ENCODE measurements at regions not wholly inside any gene's neighbourhood (a gene's known extent, or its start where the extent isn't known, plus 50 kb on each side); places are given as distances from the start of the nearest gene placed in this dataset.
"Not testable (repeated sequence)": the region's sequence is repeated elsewhere in the genome, so short reads cannot be mapped to it uniquely, and the experiment has no call there.

- H3K4me3 ChIP-seq: no peak overlapping the region
- no peak overlapping the region for H3K27ac ChIP-seq
Measured at GRCh38 chr16:47927330-47927729, 228.5 kb downstream of the ABCC12 start.

GRCh38 chr16:47925811-47926460 lies 229.9 kb downstream of the ABCC12 start:
- H3K27ac ChIP-seq: no peak overlapping the region

GRCh38 chr16:47924950-47925349 lies 230.8 kb downstream of the ABCC12 start:
- Histone ChIP-seq H3K4me3 (no peak overlapping the region), H3K27ac (no peak overlapping the region)

More at GRCh38 chr16:47925811-47926460, 229.9 kb downstream of the ABCC12 start:
- no peak overlapping the region for H3K4me3 ChIP-seq

GRCh38 chr16:47921535-47921934 lies 234.3 kb downstream of the ABCC12 start:
- H3K27ac ChIP-seq: no peak overlapping the region
- H3K4me3 ChIP-seq: no peak overlapping the region

- Histone ChIP-seq H3K27ac (no peak overlapping the region), H3K4me3 (no peak overlapping the region)
Measured at GRCh38 chr16:47920709-47921108, 235.1 kb downstream of the ABCC12 start.

- Histone ChIP-seq H3K4me3 (no peak overlapping the region), H3K27ac (no peak overlapping the region)
Measured at GRCh38 chr16:47917118-47917517, 238.7 kb downstream of the ABCC12 start.

GRCh38 chr16:47916266-47916665 lies 239.5 kb downstream of the ABCC12 start:
- no peak overlapping the region for H3K27ac ChIP-seq
- no peak overlapping the region for H3K4me3 ChIP-seq

- Histone ChIP-seq H3K4me3 (no peak overlapping the region), H3K27ac (no peak overlapping the region)
Measured at GRCh38 chr16:47907109-47907508, 248.7 kb downstream of the ABCC12 start.

GRCh38 chr16:47905771-47906170 lies 250.0 kb downstream of the ABCC12 start:
- no peak overlapping the region for H3K27ac ChIP-seq
- H3K4me3 ChIP-seq: no peak overlapping the region

GRCh38 chr16:47904691-47905090 lies 251.1 kb downstream of the ABCC12 start:
- Histone ChIP-seq H3K4me3 (no peak overlapping the region), H3K27ac (no peak overlapping the region)

GRCh38 chr16:47903470-47903869 lies 252.3 kb downstream of the ABCC12 start:
- no peak overlapping the region for H3K27ac ChIP-seq
- no peak overlapping the region for H3K4me3 ChIP-seq

- H3K27ac ChIP-seq, H3K4me3 ChIP-seq: not testable (repeated sequence)
Measured at GRCh38 chr16:47897105-47897504, 258.7 kb downstream of the ABCC12 start.

- Histone ChIP-seq H3K4me3 (no peak overlapping the region), H3K27ac (no peak overlapping the region)
Measured at GRCh38 chr16:47895146-47895545, 260.6 kb downstream of the ABCC12 start.

GRCh38 chr16:47892999-47893398 lies 262.8 kb downstream of the ABCC12 start:
- H3K4me3 ChIP-seq: no peak overlapping the region
- no peak overlapping the region for H3K27ac ChIP-seq

GRCh38 chr16:47888734-47889133 lies 267.1 kb downstream of the ABCC12 start:
- H3K4me3 ChIP-seq: no peak overlapping the region
- no peak overlapping the region for H3K27ac ChIP-seq

GRCh38 chr16:47888142-47888541 lies 267.7 kb downstream of the ABCC12 start:
- Histone ChIP-seq H3K4me3 (no peak overlapping the region), H3K27ac (no peak overlapping the region)

- Histone ChIP-seq H3K4me3 (no peak overlapping the region), H3K27ac (no peak overlapping the region)
Measured at GRCh38 chr16:47887496-47887895, 268.3 kb downstream of the ABCC12 start.

- Histone ChIP-seq H3K4me3 (no peak overlapping the region), H3K27ac (no peak overlapping the region)
Measured at GRCh38 chr16:47886631-47887415, 269.0 kb downstream of the ABCC12 start.

GRCh38 chr16:47886139-47886538 lies 269.7 kb downstream of the ABCC12 start:
- no peak overlapping the region for H3K27ac ChIP-seq
- H3K4me3 ChIP-seq: no peak overlapping the region

GRCh38 chr16:47885489-47885888 lies 270.3 kb downstream of the ABCC12 start:
- no peak overlapping the region for H3K27ac ChIP-seq

GRCh38 chr16:47884116-47884725 lies 271.6 kb downstream of the ABCC12 start:
- Histone ChIP-seq H3K27ac (no peak overlapping the region), H3K4me3 (no peak overlapping the region)

More at GRCh38 chr16:47885489-47885888, 270.3 kb downstream of the ABCC12 start:
- H3K4me3 ChIP-seq: no peak overlapping the region
